ENCODE measurements at regions not wholly inside any gene's neighbourhood (a gene's known extent, or its start where the extent isn't known, plus 50 kb on each side); places are given as distances from the start of the nearest gene placed in this dataset.

DNA sequence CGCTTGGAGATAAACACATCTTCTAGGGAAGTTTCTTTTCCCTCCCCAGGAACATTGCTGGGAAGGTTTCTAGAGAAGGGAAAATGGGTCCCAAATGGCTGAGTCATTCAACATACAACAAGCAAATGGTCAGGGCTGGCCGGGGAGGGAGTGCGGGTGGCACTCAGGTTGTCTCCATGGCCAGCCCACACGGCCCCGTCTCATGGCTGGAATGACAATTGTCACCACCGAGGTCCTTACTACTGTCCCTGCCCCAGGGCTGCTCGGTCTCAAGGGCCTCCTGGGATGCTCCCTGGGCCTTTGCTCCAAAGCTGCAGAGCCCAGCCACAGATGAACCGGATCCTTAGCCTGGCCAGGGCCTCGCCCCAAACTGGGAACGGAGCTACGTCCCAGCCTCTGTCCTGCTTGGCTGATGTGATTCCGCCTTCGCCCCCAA, 121.9 kb downstream of the FGF18 start:
- Mint-ChIP-seq H3K27ac (ENCODE audit: unreplicated experiment) (no peak overlapping the region), H3K9me3 (ENCODE audit: unreplicated experiment) (peaks cover 14% of the 10 kb centered on the region), H3K27me3 (ENCODE audit: unreplicated experiment) (peaks cover 2% of the 10 kb centered on the region), H3K4me1 (ENCODE audit: low read depth, unreplicated experiment) (peaks cover 11% of the 10 kb centered on the region), H3K36me3 (ENCODE audit: unreplicated experiment) (peaks cover 4% of the 10 kb centered on the region), H3K4me3 (ENCODE audit: unreplicated experiment) (no peak overlapping the region)
- no peak for DNase-seq
- TF ChIP-seq, protein P1, sequence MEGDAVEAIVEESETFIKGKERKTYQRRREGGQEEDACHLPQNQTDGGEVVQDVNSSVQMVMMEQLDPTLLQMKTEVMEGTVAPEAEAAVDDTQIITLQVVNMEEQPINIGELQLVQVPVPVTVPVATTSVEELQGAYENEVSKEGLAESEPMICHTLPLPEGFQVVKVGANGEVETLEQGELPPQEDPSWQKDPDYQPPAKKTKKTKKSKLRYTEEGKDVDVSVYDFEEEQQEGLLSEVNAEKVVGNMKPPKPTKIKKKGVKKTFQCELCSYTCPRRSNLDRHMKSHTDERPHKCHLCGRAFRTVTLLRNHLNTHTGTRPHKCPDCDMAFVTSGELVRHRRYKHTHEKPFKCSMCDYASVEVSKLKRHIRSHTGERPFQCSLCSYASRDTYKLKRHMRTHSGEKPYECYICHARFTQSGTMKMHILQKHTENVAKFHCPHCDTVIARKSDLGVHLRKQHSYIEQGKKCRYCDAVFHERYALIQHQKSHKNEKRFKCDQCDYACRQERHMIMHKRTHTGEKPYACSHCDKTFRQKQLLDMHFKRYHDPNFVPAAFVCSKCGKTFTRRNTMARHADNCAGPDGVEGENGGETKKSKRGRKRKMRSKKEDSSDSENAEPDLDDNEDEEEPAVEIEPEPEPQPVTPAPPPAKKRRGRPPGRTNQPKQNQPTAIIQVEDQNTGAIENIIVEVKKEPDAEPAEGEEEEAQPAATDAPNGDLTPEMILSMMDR (IDR thresholded peaks at IDR 0.05; ENCODE audit: partially characterized antibody, unreplicated experiment) = no peak

DNA sequence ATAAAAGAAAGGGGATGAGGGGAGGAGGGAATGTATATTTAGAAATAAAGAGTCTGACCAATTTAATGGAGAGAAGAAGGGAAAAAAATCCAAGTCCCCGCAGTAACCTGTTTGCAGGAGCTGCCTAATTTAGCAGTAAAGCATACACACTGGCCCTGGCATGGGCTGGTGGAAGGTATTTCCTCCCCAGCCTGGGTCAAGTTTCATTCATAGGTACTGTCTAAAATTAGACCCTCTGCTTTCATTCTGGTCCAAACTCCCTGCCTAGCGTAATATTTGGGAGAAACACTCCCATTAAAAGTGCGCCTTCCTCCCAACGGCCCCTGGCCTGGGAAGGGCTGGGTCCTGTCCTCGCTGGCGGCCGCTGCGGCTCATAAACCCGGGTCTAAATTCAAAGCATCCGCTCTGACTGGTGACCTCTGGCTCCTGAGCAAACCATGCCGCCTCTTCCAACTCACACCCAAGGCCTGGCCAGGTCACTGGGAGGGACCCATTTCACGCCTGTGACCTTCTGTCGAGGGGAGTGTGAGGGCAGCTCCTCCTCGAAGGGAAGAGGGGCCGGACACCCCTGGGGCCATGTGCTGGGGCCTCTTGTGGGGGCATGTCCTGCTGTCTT, 123.2 kb downstream of the FGF18 start:
- peaks cover 6% of the 10 kb centered on the region for H3K4me1 Mint-ChIP-seq (ENCODE audit: low read depth, unreplicated experiment)
- DNase-seq = no peak
- peaks cover 4% of the 10 kb centered on the region for H3K36me3 Mint-ChIP-seq (ENCODE audit: unreplicated experiment)
- H3K27ac Mint-ChIP-seq (ENCODE audit: unreplicated experiment) = no peak overlapping the region
- no peak overlapping the region for H3K4me3 Mint-ChIP-seq (ENCODE audit: unreplicated experiment)
- H3K27me3 Mint-ChIP-seq (ENCODE audit: unreplicated experiment) = peaks cover 5% of the 10 kb centered on the region
- peaks cover 12% of the 10 kb centered on the region for H3K9me3 Mint-ChIP-seq (ENCODE audit: unreplicated experiment)
- TF ChIP-seq, protein P1 (IDR thresholded peaks at IDR 0.05; ENCODE audit: partially characterized antibody, unreplicated experiment) = no peak

DNA sequence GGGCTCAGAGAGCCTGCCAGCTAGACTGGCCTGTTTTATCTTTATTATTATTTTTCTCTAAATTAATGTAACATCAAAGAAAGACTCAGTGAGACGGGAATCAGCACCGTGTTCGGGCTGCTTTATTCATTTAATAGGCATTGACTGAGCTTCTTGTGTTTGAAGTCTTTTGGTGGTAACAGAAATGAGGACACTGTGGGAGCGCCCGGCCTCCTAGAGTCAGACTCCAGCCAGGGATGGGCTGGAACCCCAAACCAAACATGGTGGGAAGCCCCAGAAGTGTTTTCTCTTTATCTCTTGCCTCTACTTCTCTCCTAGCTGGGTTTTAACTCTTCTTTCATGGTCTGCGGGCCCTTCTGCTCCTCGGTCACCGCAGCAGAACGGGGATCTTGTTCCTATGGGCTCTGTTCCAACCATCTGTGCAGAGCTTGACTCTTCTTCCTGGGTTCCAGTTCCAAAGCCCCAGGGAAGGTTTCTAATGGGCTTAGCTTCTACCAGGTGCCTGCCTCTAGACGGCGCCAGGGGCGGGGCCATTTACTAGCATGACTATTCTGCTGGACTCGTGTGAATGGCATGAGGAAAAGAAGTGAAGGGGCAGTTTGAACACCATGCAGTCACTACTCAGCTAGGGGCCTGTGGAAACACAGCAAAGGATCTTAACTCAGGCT, 123.8 kb downstream of the FGF18 start:
- DNase-seq = no peak
- H3K27ac Mint-ChIP-seq (ENCODE audit: unreplicated experiment) = no peak overlapping the region
- peaks cover 12% of the 10 kb centered on the region for H3K9me3 Mint-ChIP-seq (ENCODE audit: unreplicated experiment)
- H3K4me3 Mint-ChIP-seq (ENCODE audit: unreplicated experiment) = no peak overlapping the region
- H3K4me1 Mint-ChIP-seq (ENCODE audit: low read depth, unreplicated experiment) = peaks cover 5% of the 10 kb centered on the region
- peaks cover 5% of the 10 kb centered on the region for H3K27me3 Mint-ChIP-seq (ENCODE audit: unreplicated experiment)
- H3K36me3 Mint-ChIP-seq (ENCODE audit: unreplicated experiment) = peaks cover 3% of the 10 kb centered on the region
- TF ChIP-seq, protein P1 (IDR thresholded peaks at IDR 0.05; ENCODE audit: partially characterized antibody, unreplicated experiment) = no peak

DNA sequence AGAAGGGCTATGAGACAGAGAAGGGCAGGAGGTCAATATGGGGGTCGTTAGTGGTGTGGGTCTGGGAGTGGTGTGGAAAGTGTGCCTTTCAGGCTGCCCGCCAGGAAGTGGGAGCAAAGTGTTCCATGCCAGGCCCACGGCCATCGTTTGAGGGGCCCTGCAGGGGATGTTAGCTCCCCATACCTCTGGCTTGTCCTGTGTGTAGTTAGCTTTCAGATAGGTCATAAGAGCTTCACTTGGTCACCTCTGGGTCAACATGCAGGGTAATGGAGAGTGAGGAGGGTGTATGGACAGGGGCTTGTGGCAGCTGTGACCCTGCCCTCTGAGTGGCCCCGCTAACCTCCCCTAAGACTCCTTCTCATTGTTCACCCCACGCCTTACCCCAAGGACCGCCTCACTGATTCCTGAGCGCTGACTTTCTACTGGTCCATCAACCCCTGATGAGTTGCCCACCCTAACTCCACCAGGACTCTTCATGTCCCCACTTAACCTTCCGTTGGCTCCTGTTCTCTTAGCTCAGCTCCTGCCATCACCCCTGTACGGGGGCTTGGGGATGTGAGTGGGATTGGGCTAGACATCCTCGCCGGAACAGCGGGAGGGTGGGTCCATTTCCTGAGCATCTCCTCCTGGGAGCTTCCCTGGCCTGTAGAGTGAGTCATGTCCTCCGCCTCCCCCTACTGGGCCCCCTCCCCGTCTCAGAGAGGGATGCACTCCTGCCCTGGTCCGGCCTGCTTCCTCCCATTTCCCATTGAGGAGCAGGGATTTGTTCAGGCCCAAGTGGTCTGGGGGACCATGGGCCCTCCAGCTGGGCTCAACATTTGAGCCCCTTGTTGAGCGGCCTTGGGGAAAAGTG, 125.7 kb downstream of the FGF18 start:
- peaks cover 5% of the 10 kb centered on the region for H3K27me3 Mint-ChIP-seq (ENCODE audit: unreplicated experiment)
- H3K4me3 Mint-ChIP-seq (ENCODE audit: unreplicated experiment) = no peak overlapping the region
- H3K36me3 Mint-ChIP-seq (ENCODE audit: unreplicated experiment) = no peaks in the 10 kb centered on the region
- peaks cover 10% of the 10 kb centered on the region for H3K9me3 Mint-ChIP-seq (ENCODE audit: unreplicated experiment)
- H3K27ac Mint-ChIP-seq (ENCODE audit: unreplicated experiment) = no peak overlapping the region
- DNase-seq = no peak
- TF ChIP-seq, protein P1 (IDR thresholded peaks at IDR 0.05; ENCODE audit: partially characterized antibody, unreplicated experiment) = no peak
- H3K4me1 Mint-ChIP-seq (ENCODE audit: low read depth, unreplicated experiment) = peaks cover 6% of the 10 kb centered on the region
